ENCODE measurements at regions not wholly inside any gene's neighbourhood (a gene's known extent, or its start where the extent isn't known, plus 50 kb on each side); places are given as distances from the start of the nearest gene placed in this dataset.

GRCh38 chr3:153679714-153680113, 441.5 kb upstream of the ARHGEF26 start:
- TF ChIP-seq CTCF (IDR thresholded peaks at IDR 0.05 in 2 of 3, conservative IDR thresholded peaks at IDR 0.05 in 1 of 3; ENCODE audit: borderline replicate concordance in 1 of 3, insufficient read depth in 1 of 3, low read depth in 2 of 3, low read length in 2 of 3) (no peak), EZH2 (IDR thresholded peaks at IDR 0.05) (no peak), RAD21 (IDR thresholded peaks at IDR 0.05; ENCODE audit: low read depth) (no peak), POLR2A (IDR thresholded peaks at IDR 0.05; ENCODE audit: borderline replicate concordance, extremely low read depth, insufficient read depth, insufficient read length) (no peak), MAX (IDR thresholded peaks at IDR 0.05) (no peak), POLR2AphosphoS5 (IDR thresholded peaks at IDR 0.05; ENCODE audit: low read depth, low read length) (no peak)

All from HCT116 (cell line).